SK-N-SH (cell line): ENCODE measurements at regions not wholly inside any gene's neighbourhood (a gene's known extent, or its start where the extent isn't known, plus 50 kb on each side); places are given as distances from the start of the nearest gene placed in this dataset.

ENCODE experiments used
- CTCF ChIA-PET: fragments of 300-600, 350-600 bp; formaldehyde crosslinking; extraction: SDS; loops from one replicate; lab custom pipeline; 2021; lab: Yijun Ruan, JAX
- POLR2A ChIA-PET: fragments of 350-600 bp; sonication (Branson Sonifier 250); formaldehyde crosslinking; extraction: SDS; loops from one replicate; lab custom pipeline; 2020; ENCODE audit warnings: antibody characterized with exemption, inconsistent platforms; lab: Yijun Ruan, JAX
- DNase-seq: peaks from one replicate; pipeline ENCODE4 v3.0.0; 2012
- H2AFZ ChIP-seq: fragments of 200-600 bp; sonication (generic); 2 replicates; pipeline ENCODE4 v1.8.1; 2016; ENCODE audit warnings: antibody characterized with exemption, mild to moderate bottlenecking, low read depth
- H3F3A ChIP-seq: fragments of 200-600 bp; sonication (generic); replicated peaks from 2 replicates; pipeline ENCODE3; 2016; ENCODE audit warnings: antibody characterized with exemption, mild to moderate bottlenecking; ENCODE audit not compliant: insufficient read depth
- H3K27ac ChIP-seq, 2 experiments: fragments of 200-500 bp in 1 of 2; fragments of 200-600 bp in 1 of 2; sonication (Bioruptor generic) in 1 of 2; sonication (generic), shearing (Covaris generic) in 1 of 2; 2 replicates each; pipeline versions ENCODE4 v1.5.1 to v1.6.1; 2014 to 2016; ENCODE audit warnings: low read depth in 2 of 2, inconsistent platforms in 1 of 2, low read length in 1 of 2, mild to moderate bottlenecking in 1 of 2, mixed read lengths in 1 of 2
- H3K27me3 ChIP-seq: fragments of 200-600 bp; sonication (generic), shearing (Covaris generic); 2 replicates; pipeline ENCODE4 v1.6.1; 2016; ENCODE audit warnings: mixed run types; ENCODE audit not compliant: insufficient read depth
- H3K36me3 ChIP-seq, 2 experiments: fragments of 200-500 bp in 1 of 2; fragments of 200-600 bp in 1 of 2; sonication (Bioruptor generic) in 1 of 2; sonication (generic) in 1 of 2; replicated peaks in 1 of 2; 2 replicates each; pipeline versions ENCODE3 to v1.5.1; 2014 to 2016; ENCODE audit warnings: low read length in 1 of 2, mild to moderate bottlenecking in 1 of 2; ENCODE audit not compliant: insufficient read depth in 2 of 2, control insufficient read depth in 1 of 2
- H3K4me1 ChIP-seq, 2 experiments: fragments of 200-500 bp in 1 of 2; fragments of 200-600 bp in 1 of 2; sonication (Bioruptor generic) in 1 of 2; sonication (generic), shearing (Covaris generic) in 1 of 2; 2 replicates each; pipeline versions ENCODE4 v1.5.1 to v1.6.1; 2014 to 2016; ENCODE audit warnings: low read depth in 1 of 2, low read length in 1 of 2, mixed run types in 1 of 2; ENCODE audit not compliant: insufficient read depth in 2 of 2, control insufficient read depth in 1 of 2
- H3K4me2 ChIP-seq: fragments of 200-600 bp; sonication (generic), shearing (Covaris generic); 2 replicates; pipeline ENCODE4 v1.6.1; 2017; ENCODE audit warnings: mixed run types
- H3K4me3 ChIP-seq, 2 experiments: fragments of 200-500 bp in 1 of 2; fragments of 200-600 bp in 1 of 2; sonication (Bioruptor generic) in 1 of 2; sonication (generic), shearing (Covaris generic) in 1 of 2; 2 replicates each; pipeline versions ENCODE4 v1.5.1 to v1.8.1; 2014 to 2016; ENCODE audit warnings: low read depth in 2 of 2, inconsistent platforms in 1 of 2, low read length in 1 of 2, mild to moderate bottlenecking in 1 of 2, mixed read lengths in 1 of 2, moderate library complexity in 1 of 2
- H3K79me2 ChIP-seq: fragments of 200-600 bp; sonication (generic); 2 replicates; pipeline ENCODE4 v1.8.1; 2017; ENCODE audit warnings: mild to moderate bottlenecking; ENCODE audit not compliant: insufficient read depth
- H3K9ac ChIP-seq: fragments of 200-600 bp; sonication (generic); 2 replicates; pipeline ENCODE4 v1.6.1; 2017; ENCODE audit warnings: mixed run types
- H3K9me2 ChIP-seq: fragments of 200-600 bp; sonication (generic); 2 replicates; pipeline ENCODE4 v1.6.1; 2017; ENCODE audit warnings: mixed run types
- H3K9me3 ChIP-seq: fragments of 200-600 bp; sonication (generic); 2 replicates; pipeline ENCODE4 v1.6.1; 2017; ENCODE audit warnings: mixed run types, mild to moderate bottlenecking, moderate library complexity
- H4K20me1 ChIP-seq: fragments of 200-600 bp; sonication (generic); 2 replicates; pipeline ENCODE4 v1.6.1; 2017; ENCODE audit warnings: mild to moderate bottlenecking, mixed run types; ENCODE audit not compliant: insufficient read depth
- EZH2phosphoT487 ChIP-seq: fragments of 200-600 bp; sonication (generic); IDR thresholded peaks from 2 replicates; pipeline ENCODE4 v1.6.1; 2017; ENCODE audit warnings: low read depth, mixed run types, mild to moderate bottlenecking, antibody characterized with exemption, moderate library complexity, borderline replicate concordance
- FOSL2 ChIP-seq: IDR thresholded peaks from 2 replicates; pipeline ENCODE4 v1.4.0; 2012; ENCODE audit warnings: low read depth, mild to moderate bottlenecking, moderate library complexity, borderline replicate concordance
- FOXM1 ChIP-seq: IDR thresholded peaks from 2 replicates; pipeline ENCODE4 v1.4.0; 2012; ENCODE audit warnings: low read depth, mild to moderate bottlenecking
- GABPA ChIP-seq: IDR thresholded peaks from 2 replicates; pipeline ENCODE4 v1.4.0; 2012; ENCODE audit warnings: low read depth, mild to moderate bottlenecking
- GATA2 ChIP-seq: sonication (generic); formaldehyde crosslinking; IDR thresholded peaks from 2 replicates; pipeline ENCODE4 v1.5.0; 2020; ENCODE audit warnings: mild to moderate bottlenecking, missing genetic modification reagents
- JUND ChIP-seq: IDR thresholded peaks from 2 replicates; pipeline ENCODE4 v1.4.0; 2012
- MEF2A ChIP-seq: IDR thresholded peaks from 2 replicates; pipeline ENCODE4 v1.4.0; 2012; ENCODE audit warnings: low read depth, borderline replicate concordance
- NRF1 ChIP-seq: IDR thresholded peaks from 2 replicates; pipeline ENCODE4 v1.6.1; 2012; ENCODE audit warnings: low read depth, mild to moderate bottlenecking, low read length
- RAD21 ChIP-seq: IDR thresholded peaks from 2 replicates; pipeline ENCODE4 v1.6.1; 2012; ENCODE audit warnings: mild to moderate bottlenecking, low read length
- RCOR1 ChIP-seq: fragments of 150-350 bp; IDR thresholded peaks from 2 replicates; pipeline ENCODE4 v1.6.1; 2017; ENCODE audit warnings: antibody characterized with exemption, low read length
- RFX5 ChIP-seq: IDR thresholded peaks from 2 replicates; pipeline ENCODE4 v1.6.1; 2012; ENCODE audit warnings: mild to moderate bottlenecking, improper control_type of control experiment, low read length
- TAF1 ChIP-seq: IDR thresholded peaks from 2 replicates; pipeline ENCODE4 v1.6.1; 2012; ENCODE audit warnings: low read depth, mild to moderate bottlenecking, low read length, moderate library complexity, borderline replicate concordance
- YY1 ChIP-seq: IDR thresholded peaks from 2 replicates; pipeline ENCODE4 v1.4.0; 2012; ENCODE audit warnings: low read depth, mild to moderate bottlenecking
- WGBS: methylation state at CpG from one replicate; pipeline ENCODE4 v1.1.6; 2017; ENCODE audit warnings: low lambda C conversion rate; 5-methylcytosine and 5-hydroxymethylcytosine counted together
- TF ChIP-seq, protein P1 (sequence below): fragments of 150-350 bp; IDR thresholded peaks from 2 replicates; pipeline ENCODE4 v1.6.1; 2016; ENCODE audit warnings: mild to moderate bottlenecking, low read depth, low read length
- TF ChIP-seq, protein P2 (sequence below): IDR thresholded peaks from 2 replicates; pipeline ENCODE4 v1.4.0; 2012; ENCODE audit warnings: low read depth, borderline replicate concordance

DNA sequence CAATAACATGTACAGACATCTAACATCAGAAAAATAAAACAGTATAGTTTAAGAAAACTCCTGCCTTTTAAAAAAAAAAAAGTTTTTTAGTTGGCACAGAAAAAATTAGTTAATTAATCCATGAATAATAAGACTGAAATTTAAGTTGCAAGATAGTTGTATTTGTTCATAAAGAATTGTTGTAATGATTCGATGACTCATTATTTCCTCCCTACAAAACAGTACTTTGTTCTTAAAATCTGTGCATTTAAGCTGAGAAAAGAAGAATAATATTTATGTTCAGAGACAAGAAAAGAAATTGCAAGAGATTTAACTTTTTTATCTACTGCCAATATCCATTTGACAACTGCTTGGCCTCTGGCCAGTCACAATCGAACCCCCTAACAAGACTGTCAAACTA lies 894.7 kb downstream of the ADGRL2 start:
- H2AFZ ChIP-seq, result no peak overlapping the region
- no peaks in the 10 kb centered on the region for H3K79me2 ChIP-seq
- H3F3A ChIP-seq, result no peaks in the 10 kb centered on the region
- H3K36me3 ChIP-seq, result no peaks in the 10 kb centered on the region
- no peaks in the 10 kb centered on the region for H3K9me2 ChIP-seq
- no peaks in the 10 kb centered on the region for H3K4me1 ChIP-seq
- CTCF ChIA-PET, result no interaction called here
- no peak overlapping the region for H3K4me2 ChIP-seq
- no peaks in the 10 kb centered on the region for H3K27me3 ChIP-seq
- H3K27ac ChIP-seq, result no peak overlapping the region
- DNase-seq, result no peak
- WGBS, result 17% methylated on average over 2 of the region's 2 CpGs
- TF ChIP-seq RFX5 (no peak), NRF1 (no peak), JUND (no peak), FOXM1 (no peak), RCOR1 (no peak), FOSL2 (no peak), GATA2 (CRISPR knock-in tag) (no peak), TAF1 (no peak), YY1 (no peak)
- TF ChIP-seq, protein P1, sequence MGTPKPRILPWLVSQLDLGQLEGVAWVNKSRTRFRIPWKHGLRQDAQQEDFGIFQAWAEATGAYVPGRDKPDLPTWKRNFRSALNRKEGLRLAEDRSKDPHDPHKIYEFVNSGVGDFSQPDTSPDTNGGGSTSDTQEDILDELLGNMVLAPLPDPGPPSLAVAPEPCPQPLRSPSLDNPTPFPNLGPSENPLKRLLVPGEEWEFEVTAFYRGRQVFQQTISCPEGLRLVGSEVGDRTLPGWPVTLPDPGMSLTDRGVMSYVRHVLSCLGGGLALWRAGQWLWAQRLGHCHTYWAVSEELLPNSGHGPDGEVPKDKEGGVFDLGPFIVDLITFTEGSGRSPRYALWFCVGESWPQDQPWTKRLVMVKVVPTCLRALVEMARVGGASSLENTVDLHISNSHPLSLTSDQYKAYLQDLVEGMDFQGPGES, result no peak
- TF ChIP-seq, protein P2, sequence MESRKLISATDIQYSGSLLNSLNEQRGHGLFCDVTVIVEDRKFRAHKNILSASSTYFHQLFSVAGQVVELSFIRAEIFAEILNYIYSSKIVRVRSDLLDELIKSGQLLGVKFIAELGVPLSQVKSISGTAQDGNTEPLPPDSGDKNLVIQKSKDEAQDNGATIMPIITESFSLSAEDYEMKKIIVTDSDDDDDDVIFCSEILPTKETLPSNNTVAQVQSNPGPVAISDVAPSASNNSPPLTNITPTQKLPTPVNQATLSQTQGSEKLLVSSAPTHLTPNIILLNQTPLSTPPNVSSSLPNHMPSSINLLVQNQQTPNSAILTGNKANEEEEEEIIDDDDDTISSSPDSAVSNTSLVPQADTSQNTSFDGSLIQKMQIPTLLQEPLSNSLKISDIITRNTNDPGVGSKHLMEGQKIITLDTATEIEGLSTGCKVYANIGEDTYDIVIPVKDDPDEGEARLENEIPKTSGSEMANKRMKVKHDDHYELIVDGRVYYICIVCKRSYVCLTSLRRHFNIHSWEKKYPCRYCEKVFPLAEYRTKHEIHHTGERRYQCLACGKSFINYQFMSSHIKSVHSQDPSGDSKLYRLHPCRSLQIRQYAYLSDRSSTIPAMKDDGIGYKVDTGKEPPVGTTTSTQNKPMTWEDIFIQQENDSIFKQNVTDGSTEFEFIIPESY, result no peak
- TF ChIP-seq, all 33 proteins: peak for 0
- H4K20me1 ChIP-seq, result no peaks in the 10 kb centered on the region
- no peaks in the 10 kb centered on the region for H3K9me3 ChIP-seq
- no peak overlapping the region for H3K9ac ChIP-seq
- H3K4me3 ChIP-seq, result no peak overlapping the region
- POLR2A ChIA-PET, result no interaction called here

DNA sequence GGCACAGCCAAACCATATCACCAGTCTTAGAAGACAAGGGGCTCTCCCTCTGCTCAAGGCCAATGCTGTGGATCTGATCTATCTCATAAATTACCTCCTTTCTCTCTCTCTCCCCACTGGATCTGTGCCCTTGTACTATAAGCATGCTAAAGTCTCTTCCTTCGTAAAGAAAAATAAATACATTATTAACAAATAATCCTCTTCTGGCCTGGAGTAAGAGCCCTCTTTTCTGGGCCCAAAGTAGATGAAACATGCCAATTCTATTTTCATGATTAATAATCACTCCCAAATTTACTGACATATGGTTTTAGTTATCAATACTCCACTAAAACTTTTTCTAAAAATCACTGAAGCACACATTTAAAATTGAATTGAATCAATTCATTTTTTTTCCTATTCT lies 889.7 kb downstream of the ADGRL2 start:
- Histone ChIP-seq H3K4me2 (no peak overlapping the region), H3K27ac (no peak overlapping the region), H3K9ac (no peak overlapping the region), H2AFZ (no peak overlapping the region), H3K4me1 (no peaks in the 10 kb centered on the region), H3K4me3 (no peak overlapping the region; a peak in 1 of 4 replicates)
- POLR2A ChIA-PET, result no interaction called here
- 28% methylated on average over 1 of the region's 1 CpG for WGBS
- no peak for DNase-seq
- no peak for TF ChIP-seq MEF2A
- no peak for TF ChIP-seq GABPA
- no peak for TF ChIP-seq RAD21
- TF ChIP-seq FOSL2, result no peak
- no peak for TF ChIP-seq EZH2phosphoT487
- TF ChIP-seq, all 33 proteins: peak for 0
- H3K79me2 ChIP-seq, result no peaks in the 10 kb centered on the region
- no peaks in the 10 kb centered on the region for H3K27me3 ChIP-seq
- no peaks in the 10 kb centered on the region for H3K9me2 ChIP-seq
- H3K9me3 ChIP-seq, result no peaks in the 10 kb centered on the region
- H3F3A ChIP-seq, result no peaks in the 10 kb centered on the region
- no peaks in the 10 kb centered on the region for H4K20me1 ChIP-seq
- CTCF ChIA-PET, result no interaction called here
- no peaks in the 10 kb centered on the region for H3K36me3 ChIP-seq
